Omental fat pad (tissue), 3 donors: ENCODE measurements at regions not wholly inside any gene's neighbourhood (a gene's known extent, or its start where the extent isn't known, plus 50 kb on each side); places are given as distances from the start of the nearest gene placed in this dataset.

Experiments used
- ATAC-seq: fragments of 150-250 bp; one replicate; pipeline ENCODE4 v1.9.1; 2016; ENCODE audit warnings: mild to moderate bottlenecking, moderate library complexity; ENCODE audit not compliant: low FRiP score
- DNase-seq: peaks from one replicate; pipeline ENCODE4 v3.0.0-alpha.2; 2019; ENCODE audit warnings: low spot score
- TF ChIP-seq, protein P1 (sequence below), 3 donors: fragments of 450-650 bp; IDR thresholded peaks; one replicate each; pipeline ENCODE4 v1.5.1; 2016 to 2017; ENCODE audit warnings: antibody characterized with exemption in 3 of 3, mild to moderate bottlenecking in 3 of 3, moderate library complexity in 2 of 3

GRCh38 chr19:28497887-28498286 is 715.1 kb downstream of the UQCRFS1 start:
- DNase-seq (no peak), ATAC-seq (no peak)
- TF ChIP-seq, protein P1, sequence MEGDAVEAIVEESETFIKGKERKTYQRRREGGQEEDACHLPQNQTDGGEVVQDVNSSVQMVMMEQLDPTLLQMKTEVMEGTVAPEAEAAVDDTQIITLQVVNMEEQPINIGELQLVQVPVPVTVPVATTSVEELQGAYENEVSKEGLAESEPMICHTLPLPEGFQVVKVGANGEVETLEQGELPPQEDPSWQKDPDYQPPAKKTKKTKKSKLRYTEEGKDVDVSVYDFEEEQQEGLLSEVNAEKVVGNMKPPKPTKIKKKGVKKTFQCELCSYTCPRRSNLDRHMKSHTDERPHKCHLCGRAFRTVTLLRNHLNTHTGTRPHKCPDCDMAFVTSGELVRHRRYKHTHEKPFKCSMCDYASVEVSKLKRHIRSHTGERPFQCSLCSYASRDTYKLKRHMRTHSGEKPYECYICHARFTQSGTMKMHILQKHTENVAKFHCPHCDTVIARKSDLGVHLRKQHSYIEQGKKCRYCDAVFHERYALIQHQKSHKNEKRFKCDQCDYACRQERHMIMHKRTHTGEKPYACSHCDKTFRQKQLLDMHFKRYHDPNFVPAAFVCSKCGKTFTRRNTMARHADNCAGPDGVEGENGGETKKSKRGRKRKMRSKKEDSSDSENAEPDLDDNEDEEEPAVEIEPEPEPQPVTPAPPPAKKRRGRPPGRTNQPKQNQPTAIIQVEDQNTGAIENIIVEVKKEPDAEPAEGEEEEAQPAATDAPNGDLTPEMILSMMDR (IDR thresholded peaks at IDR 0.05), result no peak

DNA sequence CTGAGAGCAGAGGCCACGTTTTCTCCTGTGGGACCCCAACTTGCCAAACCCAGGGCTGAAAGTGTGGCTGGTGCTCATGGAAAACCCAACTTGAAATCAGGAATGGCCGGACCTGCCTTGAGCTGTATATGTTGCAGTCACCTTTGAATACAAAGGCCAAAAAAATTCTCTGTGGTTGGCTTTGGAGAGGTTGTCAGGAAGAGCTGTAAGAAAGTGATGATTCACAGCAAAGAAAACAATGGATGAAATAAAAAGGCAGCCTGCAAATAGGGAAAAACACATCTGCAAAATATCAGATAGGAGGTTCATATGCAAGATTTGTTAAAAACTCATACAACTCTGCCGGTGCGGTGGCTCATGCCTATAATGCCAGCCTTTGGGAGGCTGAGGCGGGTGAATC is 715.8 kb downstream of the UQCRFS1 start:
- no peak for DNase-seq
- TF ChIP-seq, protein P1 (IDR thresholded peaks at IDR 0.05), result no peak
- no peak for ATAC-seq

DNA sequence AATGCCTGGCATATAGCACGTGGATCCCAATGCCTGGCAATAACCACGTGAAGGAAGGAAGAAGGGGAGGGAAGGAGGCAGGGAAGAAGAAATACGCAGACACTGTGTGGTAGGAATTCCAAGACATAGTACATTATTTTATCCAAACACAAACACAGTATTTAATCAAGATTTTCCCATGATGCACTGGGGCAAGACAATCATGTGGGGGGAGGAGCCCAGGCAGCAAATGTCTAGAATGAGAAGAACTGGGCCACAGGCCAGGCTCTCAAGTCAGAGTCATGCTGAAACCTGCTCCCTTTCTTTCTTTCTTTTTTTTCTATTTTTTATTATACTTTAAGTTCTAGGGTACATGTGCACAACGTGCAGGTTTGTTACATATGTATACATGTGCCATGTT is 717.9 kb downstream of the UQCRFS1 start:
- ATAC-seq (no peak), DNase-seq (no peak)
- TF ChIP-seq, protein P1 (IDR thresholded peaks at IDR 0.05), result no peak

DNA sequence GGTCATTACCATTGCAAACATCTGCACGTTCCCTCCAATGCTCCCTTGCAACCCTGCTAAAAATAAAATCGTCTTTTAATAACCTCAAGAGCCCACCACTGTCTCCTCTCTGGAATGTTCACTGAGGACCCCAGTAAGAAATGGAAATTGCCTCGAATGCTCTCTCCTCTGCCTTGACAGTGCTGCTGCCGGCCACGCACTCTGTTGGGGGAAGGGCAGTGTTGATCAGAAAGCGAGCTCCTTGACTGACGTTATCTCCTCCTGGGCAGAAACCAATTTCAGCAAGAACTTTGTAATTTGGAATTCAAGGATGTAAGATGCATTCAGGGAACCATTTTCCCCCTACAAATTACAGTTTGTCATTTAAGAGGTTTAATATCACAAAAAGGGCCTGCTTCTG is 718.5 kb downstream of the UQCRFS1 start:
- TF ChIP-seq, protein P1 (IDR thresholded peaks at IDR 0.05), result no peak
- ATAC-seq, result no peak
- DNase-seq, result no peak

GRCh38 chr19:28493884-28494283 is 719.1 kb downstream of the UQCRFS1 start:
- TF ChIP-seq, protein P1 (IDR thresholded peaks at IDR 0.05), result no peak
- DNase-seq (no peak), ATAC-seq (no peak)

DNA sequence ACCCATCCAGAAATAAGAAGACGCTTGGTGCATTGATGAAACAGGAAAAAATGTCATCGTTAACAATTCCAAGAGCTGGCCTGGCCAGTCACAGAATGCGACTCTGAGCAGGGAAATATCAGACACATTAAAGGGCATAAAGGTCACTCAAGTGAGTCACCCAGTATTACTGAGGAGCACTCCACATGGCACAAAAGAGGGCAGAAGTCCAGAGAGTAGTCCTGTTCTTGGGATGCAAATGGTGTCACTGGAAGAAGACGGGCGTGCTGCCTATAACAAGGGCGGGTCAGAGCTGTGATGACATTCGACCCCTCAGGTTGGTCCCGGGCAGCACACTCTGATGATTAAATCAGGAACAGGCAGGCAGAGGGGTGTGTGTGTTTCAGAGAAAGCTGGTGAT is 720.3 kb downstream of the UQCRFS1 start:
- TF ChIP-seq, protein P1 (IDR thresholded peaks at IDR 0.05), result no peak
- no peak for ATAC-seq
- no peak for DNase-seq

DNA sequence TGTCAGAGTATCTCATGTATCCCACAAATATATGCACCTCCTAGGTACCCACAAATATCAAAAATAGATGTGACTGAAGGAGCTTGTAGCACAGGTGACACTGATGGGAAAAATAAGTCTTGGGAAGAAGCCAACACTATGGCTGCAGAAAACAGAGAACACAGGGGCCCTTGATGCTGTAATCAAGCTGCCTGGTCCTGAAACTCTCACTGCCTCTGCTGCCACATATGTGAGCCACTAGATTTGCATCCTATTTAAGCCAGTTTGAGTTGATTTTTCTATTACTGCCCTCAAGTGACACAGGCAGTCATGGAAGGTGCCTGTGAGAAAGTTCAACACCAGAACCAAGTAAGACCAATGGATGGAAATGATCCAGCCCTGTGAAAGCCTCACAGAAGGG is 720.8 kb downstream of the UQCRFS1 start:
- DNase-seq (no peak), ATAC-seq (no peak)
- TF ChIP-seq, protein P1 (IDR thresholded peaks at IDR 0.05), result no peak
